Astrocyte (in vitro differentiated cells and primary cell): ENCODE measurements at regions not wholly inside any gene's neighbourhood (a gene's known extent, or its start where the extent isn't known, plus 50 kb on each side); places are given as distances from the start of the nearest gene placed in this dataset.

Experiments used
- EZH2 ChIP-seq: IDR thresholded peaks from 2 replicates; pipeline ENCODE4 v1.6.1; 2012; ENCODE audit warnings: mild to moderate bottlenecking, low read length, inconsistent platforms; ENCODE audit not compliant: insufficient read depth
- TF ChIP-seq, protein P1 (sequence below): IDR thresholded peaks from 2 replicates; pipeline ENCODE4 v1.5.1; 2011; ENCODE audit warnings: low read depth, mild to moderate bottlenecking, inconsistent platforms, low read length, moderate library complexity; ENCODE audit not compliant: insufficient read depth

DNA sequence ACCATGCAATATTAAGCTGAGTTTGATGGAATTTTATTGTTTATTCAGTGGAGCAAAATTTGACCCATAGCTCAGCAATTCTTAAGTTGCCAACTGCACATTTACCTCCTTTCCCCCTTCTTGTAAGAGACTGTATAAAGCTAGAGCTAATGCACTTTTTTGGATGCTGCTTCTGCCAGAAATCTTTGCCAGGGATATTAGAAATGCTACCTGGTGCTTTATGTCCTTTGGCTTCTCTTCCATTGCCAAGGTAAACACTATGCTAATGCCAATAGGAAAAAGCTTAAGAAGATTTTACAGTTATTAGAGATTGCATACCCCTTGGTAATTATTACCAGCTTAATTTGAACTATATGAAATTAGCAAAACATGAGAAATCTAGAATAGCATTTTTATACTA lies 79.0 kb upstream of the OGFRL1 start:
- TF ChIP-seq, protein P1, sequence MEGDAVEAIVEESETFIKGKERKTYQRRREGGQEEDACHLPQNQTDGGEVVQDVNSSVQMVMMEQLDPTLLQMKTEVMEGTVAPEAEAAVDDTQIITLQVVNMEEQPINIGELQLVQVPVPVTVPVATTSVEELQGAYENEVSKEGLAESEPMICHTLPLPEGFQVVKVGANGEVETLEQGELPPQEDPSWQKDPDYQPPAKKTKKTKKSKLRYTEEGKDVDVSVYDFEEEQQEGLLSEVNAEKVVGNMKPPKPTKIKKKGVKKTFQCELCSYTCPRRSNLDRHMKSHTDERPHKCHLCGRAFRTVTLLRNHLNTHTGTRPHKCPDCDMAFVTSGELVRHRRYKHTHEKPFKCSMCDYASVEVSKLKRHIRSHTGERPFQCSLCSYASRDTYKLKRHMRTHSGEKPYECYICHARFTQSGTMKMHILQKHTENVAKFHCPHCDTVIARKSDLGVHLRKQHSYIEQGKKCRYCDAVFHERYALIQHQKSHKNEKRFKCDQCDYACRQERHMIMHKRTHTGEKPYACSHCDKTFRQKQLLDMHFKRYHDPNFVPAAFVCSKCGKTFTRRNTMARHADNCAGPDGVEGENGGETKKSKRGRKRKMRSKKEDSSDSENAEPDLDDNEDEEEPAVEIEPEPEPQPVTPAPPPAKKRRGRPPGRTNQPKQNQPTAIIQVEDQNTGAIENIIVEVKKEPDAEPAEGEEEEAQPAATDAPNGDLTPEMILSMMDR, result no peak
- TF ChIP-seq EZH2, result no peak
